ENCODE measurements at regions not wholly inside any gene's neighbourhood (a gene's known extent, or its start where the extent isn't known, plus 50 kb on each side); places are given as distances from the start of the nearest gene placed in this dataset.

DNA sequence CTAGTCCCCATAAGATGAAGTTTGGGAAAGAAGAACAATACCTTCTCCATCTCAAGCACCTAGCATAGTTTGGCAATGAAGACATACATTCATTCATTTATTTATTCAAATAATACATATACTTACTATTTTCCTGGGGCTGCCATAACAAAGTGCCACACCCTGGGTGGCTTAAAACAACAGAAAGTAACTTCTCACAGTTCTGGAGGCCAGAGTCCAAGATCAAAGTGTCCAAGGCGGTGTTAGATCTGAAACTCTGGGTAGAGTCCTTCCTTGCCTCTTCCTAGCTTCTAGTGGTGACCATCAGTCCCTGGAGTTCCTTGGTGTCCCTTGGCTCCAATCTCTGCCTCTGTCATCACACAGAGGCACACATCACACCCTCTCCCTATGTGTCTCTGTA is 112.1 kb upstream of the IGSF21 start:
- no peak for TF ChIP-seq MZF1 (tag by site-specific recombination; IDR thresholded peaks at IDR 0.05; ENCODE audit: borderline replicate concordance)
- TF ChIP-seq, protein P1, sequence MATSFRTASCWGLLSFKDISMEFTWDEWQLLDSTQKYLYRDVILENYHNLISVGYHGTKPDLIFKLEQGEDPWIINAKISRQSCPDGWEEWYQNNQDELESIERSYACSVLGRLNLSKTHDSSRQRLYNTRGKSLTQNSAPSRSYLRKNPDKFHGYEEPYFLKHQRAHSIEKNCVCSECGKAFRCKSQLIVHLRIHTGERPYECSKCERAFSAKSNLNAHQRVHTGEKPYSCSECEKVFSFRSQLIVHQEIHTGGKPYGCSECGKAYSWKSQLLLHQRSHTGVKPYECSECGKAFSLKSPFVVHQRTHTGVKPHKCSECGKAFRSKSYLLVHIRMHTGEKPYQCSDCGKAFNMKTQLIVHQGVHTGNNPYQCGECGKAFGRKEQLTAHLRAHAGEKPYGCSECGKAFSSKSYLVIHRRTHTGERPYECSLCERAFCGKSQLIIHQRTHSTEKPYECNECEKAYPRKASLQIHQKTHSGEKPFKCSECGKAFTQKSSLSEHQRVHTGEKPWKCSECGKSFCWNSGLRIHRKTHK (tag by site-specific recombination; IDR thresholded peaks at IDR 0.05) = no peak
- TF ChIP-seq CTCF (tag by site-specific recombination; IDR thresholded peaks at IDR 0.05) = no peak
- TF ChIP-seq, protein P2, sequence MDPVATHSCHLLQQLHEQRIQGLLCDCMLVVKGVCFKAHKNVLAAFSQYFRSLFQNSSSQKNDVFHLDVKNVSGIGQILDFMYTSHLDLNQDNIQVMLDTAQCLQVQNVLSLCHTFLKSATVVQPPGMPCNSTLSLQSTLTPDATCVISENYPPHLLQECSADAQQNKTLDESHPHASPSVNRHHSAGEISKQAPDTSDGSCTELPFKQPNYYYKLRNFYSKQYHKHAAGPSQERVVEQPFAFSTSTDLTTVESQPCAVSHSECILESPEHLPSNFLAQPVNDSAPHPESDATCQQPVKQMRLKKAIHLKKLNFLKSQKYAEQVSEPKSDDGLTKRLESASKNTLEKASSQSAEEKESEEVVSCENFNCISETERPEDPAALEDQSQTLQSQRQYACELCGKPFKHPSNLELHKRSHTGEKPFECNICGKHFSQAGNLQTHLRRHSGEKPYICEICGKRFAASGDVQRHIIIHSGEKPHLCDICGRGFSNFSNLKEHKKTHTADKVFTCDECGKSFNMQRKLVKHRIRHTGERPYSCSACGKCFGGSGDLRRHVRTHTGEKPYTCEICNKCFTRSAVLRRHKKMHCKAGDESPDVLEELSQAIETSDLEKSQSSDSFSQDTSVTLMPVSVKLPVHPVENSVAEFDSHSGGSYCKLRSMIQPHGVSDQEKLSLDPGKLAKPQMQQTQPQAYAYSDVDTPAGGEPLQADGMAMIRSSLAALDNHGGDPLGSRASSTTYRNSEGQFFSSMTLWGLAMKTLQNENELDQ (tag by site-specific recombination; IDR thresholded peaks at IDR 0.05; ENCODE audit: low read depth) = no peak
- no peak for TF ChIP-seq ZSCAN18 (tag by site-specific recombination; IDR thresholded peaks at IDR 0.05)
- TF ChIP-seq PRDM2 (tag by site-specific recombination; IDR thresholded peaks at IDR 0.05; ENCODE audit: borderline replicate concordance) = no peak
- no peak for TF ChIP-seq ZBTB26 (tag by site-specific recombination; optimal IDR thresholded peaks at IDR 0.05)
- TF ChIP-seq ZNF510 (tag by site-specific recombination; IDR thresholded peaks at IDR 0.05; ENCODE audit: insufficient replicate concordance) = no peak
- TF ChIP-seq KLF1 (tag by site-specific recombination; IDR thresholded peaks at IDR 0.05) = no peak
- TF ChIP-seq ZNF350 (tag by site-specific recombination; IDR thresholded peaks at IDR 0.05) = no peak
- TF ChIP-seq, protein P3, sequence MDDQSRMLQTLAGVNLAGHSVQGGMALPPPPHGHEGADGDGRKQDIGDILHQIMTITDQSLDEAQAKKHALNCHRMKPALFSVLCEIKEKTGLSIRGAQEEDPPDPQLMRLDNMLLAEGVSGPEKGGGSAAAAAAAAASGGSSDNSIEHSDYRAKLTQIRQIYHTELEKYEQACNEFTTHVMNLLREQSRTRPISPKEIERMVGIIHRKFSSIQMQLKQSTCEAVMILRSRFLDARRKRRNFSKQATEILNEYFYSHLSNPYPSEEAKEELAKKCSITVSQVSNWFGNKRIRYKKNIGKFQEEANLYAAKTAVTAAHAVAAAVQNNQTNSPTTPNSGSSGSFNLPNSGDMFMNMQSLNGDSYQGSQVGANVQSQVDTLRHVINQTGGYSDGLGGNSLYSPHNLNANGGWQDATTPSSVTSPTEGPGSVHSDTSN (CRISPR knock-in tag; IDR thresholded peaks at IDR 0.05) = no peak
